D721Med (cell line): ENCODE measurements at regions not wholly inside any gene's neighbourhood (a gene's known extent, or its start where the extent isn't known, plus 50 kb on each side); places are given as distances from the start of the nearest gene placed in this dataset.

ENCODE experiments used
- DNase-seq: peaks from one replicate; pipeline ENCODE4 v3.0.0; 2011; ENCODE audit warnings: low spot score; ENCODE audit not compliant: insufficient read length
- FAIRE-seq: peaks from 2 replicates; lab custom pipeline; 2011; peaks lifted over from hg19 to GRCh38; lab: Jason Lieb, UNC
- CTCF ChIP-seq: IDR thresholded peaks from 2 replicates; pipeline ENCODE4 v1.5.1; 2012; ENCODE audit warnings: mild to moderate bottlenecking, control low read depth; ENCODE audit not compliant: insufficient read depth; ENCODE audit errors: missing control alignments

DNA sequence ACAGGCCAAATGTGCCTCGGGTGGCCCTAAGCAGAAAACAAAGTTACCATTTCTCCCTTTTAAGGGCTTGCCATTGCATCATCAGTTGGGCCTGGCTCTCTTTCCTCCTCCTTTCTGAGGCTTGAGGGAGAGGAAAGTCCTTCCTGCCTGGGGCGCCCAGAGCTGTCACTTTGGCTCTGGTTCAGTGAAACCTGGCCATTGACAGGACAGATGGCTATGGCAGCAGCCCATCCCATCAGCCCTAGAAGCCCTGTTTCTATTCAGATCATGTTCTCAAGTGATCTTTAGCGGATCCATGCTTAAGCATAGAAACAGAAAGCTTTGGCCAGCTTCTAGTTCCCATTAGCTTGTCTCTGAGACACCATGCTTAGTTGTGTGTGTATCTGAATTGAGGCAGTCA lies 293.4 kb downstream of the YTHDC2 start:
- no peak for FAIRE-seq
- TF ChIP-seq CTCF = no peak
- DNase-seq = no peak

DNA sequence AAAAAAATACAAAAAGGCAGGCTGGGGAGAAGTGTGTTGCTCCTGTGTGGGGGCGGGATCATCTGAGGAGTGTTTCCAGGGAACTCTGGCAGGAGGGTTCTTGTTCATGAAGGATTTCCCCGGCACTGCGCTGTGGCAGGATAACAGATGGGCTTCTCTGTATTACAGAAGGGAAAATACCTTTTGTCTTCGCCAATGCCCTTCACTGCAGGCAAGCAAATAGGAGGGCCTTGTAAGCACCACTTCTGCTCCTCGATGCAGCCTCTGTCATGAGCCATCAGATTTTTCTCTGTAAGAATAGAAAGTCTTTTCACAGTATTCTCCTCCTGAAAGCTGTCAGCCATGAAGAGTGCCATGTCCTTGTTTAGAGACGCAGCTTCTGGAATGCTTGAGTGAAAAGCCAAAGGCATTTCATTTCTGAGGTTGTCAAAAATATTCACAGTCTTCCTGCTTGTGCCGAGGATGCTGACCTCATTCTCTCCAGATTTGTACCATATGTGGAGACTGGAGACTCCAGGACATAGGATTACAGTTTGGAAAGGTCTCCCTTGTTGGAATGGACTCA lies 294.0 kb downstream of the YTHDC2 start:
- DNase-seq = no peak
- TF ChIP-seq CTCF = no peak
- no peak for FAIRE-seq

GRCh38 chr5:113808956-113809355 lies 295.5 kb downstream of the YTHDC2 start:
- no peak for DNase-seq
- no peak for FAIRE-seq
- no peak for TF ChIP-seq CTCF

- no peak for TF ChIP-seq CTCF
- FAIRE-seq (no peak), DNase-seq (no peak)
Measured at GRCh38 chr5:113809626-113810025, 296.1 kb downstream of the YTHDC2 start.

DNA sequence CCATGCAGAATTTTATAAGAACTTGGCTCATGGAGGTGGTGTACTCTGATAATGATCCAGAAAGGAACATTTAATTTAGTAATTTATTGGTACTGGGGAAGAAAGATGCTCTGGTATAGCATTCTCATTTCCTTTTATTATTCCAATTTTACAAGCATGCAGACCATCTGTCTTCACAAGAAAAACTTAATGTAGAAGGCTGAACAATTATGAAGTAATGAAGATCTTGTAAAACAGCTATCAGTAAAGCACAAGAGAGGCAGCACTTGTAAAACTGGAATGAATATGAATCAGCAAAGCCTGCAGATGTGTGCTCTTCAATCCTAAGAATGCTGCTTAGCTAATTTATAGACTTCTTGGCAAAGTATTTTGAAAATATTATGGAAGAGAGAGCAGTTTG lies 300.0 kb downstream of the YTHDC2 start:
- FAIRE-seq (no peak), DNase-seq (no peak)
- TF ChIP-seq CTCF = no peak

GRCh38 chr5:113817683-113818082 lies 304.2 kb downstream of the YTHDC2 start:
- no peak for FAIRE-seq

GRCh38 chr5:113823696-113824095 lies 310.2 kb downstream of the YTHDC2 start:
- FAIRE-seq = no peak
- no peak for TF ChIP-seq CTCF
- DNase-seq = no peak

More at GRCh38 chr5:113817683-113818082, 304.2 kb downstream of the YTHDC2 start:
- TF ChIP-seq CTCF = no peak
- no peak for DNase-seq
